Inferior parietal cortex (tissue), 1 donor: ENCODE measurements at regions not wholly inside any gene's neighbourhood (a gene's known extent, or its start where the extent isn't known, plus 50 kb on each side); places are given as distances from the start of the nearest gene placed in this dataset.
"Not testable (repeated sequence)": the region's sequence is repeated elsewhere in the genome, so short reads cannot be mapped to it uniquely, and the experiment has no call there.

ENCODE experiments used
- DNase-seq: peaks from one replicate; pipeline ENCODE4 v3.0.0-alpha.2; 2016; ENCODE audit errors: extremely low spot score

GRCh38 chr13:44666538-44666937, 90.4 kb upstream of the TSC22D1 start:
- not testable (repeated sequence) for DNase-seq

GRCh38 chr13:44664308-44664707, 88.2 kb upstream of the TSC22D1 start:
- no peak for DNase-seq

GRCh38 chr13:44662515-44662914, 86.4 kb upstream of the TSC22D1 start:
- DNase-seq, result no peak

GRCh38 chr13:44661936-44662335, 85.8 kb upstream of the TSC22D1 start:
- no peak for DNase-seq

GRCh38 chr13:44660050-44660449, 83.9 kb upstream of the TSC22D1 start:
- no peak for DNase-seq

- no peak for DNase-seq
Observed at GRCh38 chr13:44652962-44653660, 77.0 kb upstream of the TSC22D1 start.

- DNase-seq, result no peak
Observed at GRCh38 chr13:44652168-44652567, 76.0 kb upstream of the TSC22D1 start.

GRCh38 chr13:44651724-44652123, 75.6 kb upstream of the TSC22D1 start:
- no peak for DNase-seq

GRCh38 chr13:44651209-44651608, 75.1 kb upstream of the TSC22D1 start:
- no peak for DNase-seq

GRCh38 chr13:44649834-44650233, 73.7 kb upstream of the TSC22D1 start:
- no peak for DNase-seq

- no peak for DNase-seq
Observed at GRCh38 chr13:44649104-44649428, 72.9 kb upstream of the TSC22D1 start.

GRCh38 chr13:44648392-44649103, 72.4 kb upstream of the TSC22D1 start:
- no peak for DNase-seq

GRCh38 chr13:44647560-44647959, 71.4 kb upstream of the TSC22D1 start:
- DNase-seq, result not testable (repeated sequence)

- DNase-seq, result no peak
Observed at GRCh38 chr13:44646044-44646443, 69.9 kb upstream of the TSC22D1 start.

GRCh38 chr13:44643256-44643655, 67.1 kb upstream of the TSC22D1 start:
- DNase-seq, result no peak

- DNase-seq, result no peak
Observed at GRCh38 chr13:44637581-44637980, 61.5 kb upstream of the TSC22D1 start.

- DNase-seq, result no peak
Observed at GRCh38 chr13:44629465-44630183, 53.5 kb upstream of the TSC22D1 start.

- not testable (repeated sequence) for DNase-seq
Observed at GRCh38 chr13:44628826-44629225, 52.7 kb upstream of the TSC22D1 start.

- no peak for DNase-seq
Observed at GRCh38 chr13:44627441-44627840, 51.3 kb upstream of the TSC22D1 start.

- DNase-seq, result no peak
Observed at GRCh38 chr13:44626176-44626575, 50.0 kb upstream of the TSC22D1 start.
